Neural progenitor cell (in vitro differentiated cells): ENCODE measurements at regions not wholly inside any gene's neighbourhood (a gene's known extent, or its start where the extent isn't known, plus 50 kb on each side); places are given as distances from the start of the nearest gene placed in this dataset.

Experiments
- EZH2 ChIP-seq: fragments of 200-600 bp; sonication (generic); IDR thresholded peaks from 2 replicates; pipeline ENCODE4 v1.6.1; 2017; ENCODE audit warnings: antibody characterized with exemption, mild to moderate bottlenecking, moderate library complexity
- EZH2phosphoT487 ChIP-seq: fragments of 200-600 bp; sonication (generic); IDR thresholded peaks from 2 replicates; pipeline ENCODE4 v1.6.1; 2017; ENCODE audit warnings: antibody characterized with exemption
- TF ChIP-seq, protein P1 (sequence below): fragments of 200-600 bp; sonication (generic); IDR thresholded peaks from 2 replicates; pipeline ENCODE4 v1.5.1; 2017; ENCODE audit warnings: antibody characterized with exemption, mild to moderate bottlenecking

- TF ChIP-seq, protein P1, sequence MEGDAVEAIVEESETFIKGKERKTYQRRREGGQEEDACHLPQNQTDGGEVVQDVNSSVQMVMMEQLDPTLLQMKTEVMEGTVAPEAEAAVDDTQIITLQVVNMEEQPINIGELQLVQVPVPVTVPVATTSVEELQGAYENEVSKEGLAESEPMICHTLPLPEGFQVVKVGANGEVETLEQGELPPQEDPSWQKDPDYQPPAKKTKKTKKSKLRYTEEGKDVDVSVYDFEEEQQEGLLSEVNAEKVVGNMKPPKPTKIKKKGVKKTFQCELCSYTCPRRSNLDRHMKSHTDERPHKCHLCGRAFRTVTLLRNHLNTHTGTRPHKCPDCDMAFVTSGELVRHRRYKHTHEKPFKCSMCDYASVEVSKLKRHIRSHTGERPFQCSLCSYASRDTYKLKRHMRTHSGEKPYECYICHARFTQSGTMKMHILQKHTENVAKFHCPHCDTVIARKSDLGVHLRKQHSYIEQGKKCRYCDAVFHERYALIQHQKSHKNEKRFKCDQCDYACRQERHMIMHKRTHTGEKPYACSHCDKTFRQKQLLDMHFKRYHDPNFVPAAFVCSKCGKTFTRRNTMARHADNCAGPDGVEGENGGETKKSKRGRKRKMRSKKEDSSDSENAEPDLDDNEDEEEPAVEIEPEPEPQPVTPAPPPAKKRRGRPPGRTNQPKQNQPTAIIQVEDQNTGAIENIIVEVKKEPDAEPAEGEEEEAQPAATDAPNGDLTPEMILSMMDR = no peak
- no peak for TF ChIP-seq EZH2phosphoT487
- no peak for TF ChIP-seq EZH2
These were observed 183.8 kb downstream of the TBX5 start for GRCh38 chr12:114221957-114222630.
